ENCODE measurements at regions not wholly inside any gene's neighbourhood (a gene's known extent, or its start where the extent isn't known, plus 50 kb on each side); places are given as distances from the start of the nearest gene placed in this dataset.

GRCh38 chr14:22450266-22450665 lies 138.8 kb downstream of the DAD1 start:
- TF ChIP-seq EZH2phosphoT487 (IDR thresholded peaks at IDR 0.05; ENCODE audit: insufficient read depth, low read depth) (no peak), EZH2 (IDR thresholded peaks at IDR 0.05; ENCODE audit: insufficient read depth, poor library complexity, severe bottlenecking) (no peak)

Data from GM23248 (cell line).